GM08714 (cell line): ENCODE measurements at regions not wholly inside any gene's neighbourhood (a gene's known extent, or its start where the extent isn't known, plus 50 kb on each side); places are given as distances from the start of the nearest gene placed in this dataset.

ENCODE experiments used
- H3K4me3 ChIP-seq: fragments of 200-500 bp; sonication (Bioruptor generic); 2 replicates; pipeline ENCODE4 v1.5.1; 2014; ENCODE audit warnings: mild to moderate bottlenecking, low read length, inconsistent platforms
- ZNF274 ChIP-seq: IDR thresholded peaks from 2 replicates; pipeline ENCODE4 v1.6.1; 2012; ENCODE audit warnings: mild to moderate bottlenecking, low read depth, low read length

DNA sequence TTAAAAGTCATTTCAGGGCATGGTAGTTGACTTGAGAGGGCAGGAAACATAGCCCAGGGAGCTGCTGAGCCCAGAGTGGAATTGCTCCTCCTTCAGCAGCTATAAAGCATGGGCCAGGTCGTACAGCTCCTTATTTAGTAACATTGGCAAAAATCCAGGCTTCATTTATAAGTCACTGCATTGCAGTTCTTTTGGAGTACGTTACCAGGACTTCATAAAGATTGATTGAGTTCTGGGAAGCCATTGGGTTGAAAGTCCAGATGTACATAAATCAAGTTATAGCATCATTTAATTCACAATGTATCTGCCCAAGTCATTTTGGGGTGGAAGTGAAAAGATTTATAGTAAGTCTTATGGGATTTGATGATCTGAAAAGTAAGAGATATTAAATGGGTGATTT lies 53.0 kb upstream of the ANKEF1 start:
- no peak for TF ChIP-seq ZNF274
- H3K4me3 ChIP-seq, result no peak overlapping the region

DNA sequence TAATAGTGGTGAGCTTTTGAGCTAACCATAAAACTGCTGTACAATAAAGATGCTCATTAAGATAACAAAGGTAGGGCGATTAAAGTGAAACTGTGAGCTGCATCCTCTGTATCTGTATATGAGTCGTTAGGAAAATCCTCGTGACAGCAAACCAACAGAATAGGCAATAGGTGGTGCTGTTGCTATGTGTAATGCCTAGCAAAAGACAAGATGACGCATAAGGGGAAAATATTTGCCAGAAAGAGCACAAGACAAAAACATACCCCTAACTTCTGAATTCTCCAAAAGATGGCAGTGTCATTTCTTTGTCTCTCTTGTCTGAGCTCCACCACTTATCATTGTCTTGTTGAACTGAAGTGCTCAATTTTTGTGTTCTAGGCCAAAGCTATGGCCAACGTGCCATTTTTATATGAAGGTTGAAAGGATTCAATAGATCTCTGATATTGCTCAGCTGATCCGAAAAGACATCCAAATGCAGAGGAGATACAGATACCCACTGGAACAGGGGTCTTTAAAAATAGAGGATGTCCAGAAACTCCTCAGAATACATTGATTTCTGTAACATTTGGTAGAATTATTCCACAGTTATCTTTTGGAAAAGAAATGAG lies 56.3 kb upstream of the ANKEF1 start:
- no peak overlapping the region for H3K4me3 ChIP-seq

DNA sequence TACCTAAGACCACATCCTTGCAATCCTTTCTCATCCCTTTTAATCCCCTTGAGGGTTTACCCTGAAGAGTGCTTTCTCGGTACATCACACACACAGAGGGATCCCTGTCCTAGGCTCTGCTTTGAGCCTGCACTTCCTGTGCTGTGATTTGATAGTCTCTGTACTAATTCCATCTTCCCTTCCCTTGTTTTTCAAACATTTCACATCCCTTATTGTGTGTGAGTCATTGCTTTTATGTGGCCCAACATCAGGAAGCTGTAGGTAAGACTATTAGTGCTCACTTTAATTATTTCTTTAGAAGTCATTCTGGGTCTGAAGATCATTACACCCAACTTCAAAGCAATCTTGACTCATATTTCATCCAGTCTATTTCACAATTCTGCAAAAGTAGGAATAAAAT lies 57.2 kb upstream of the ANKEF1 start:
- H3K4me3 ChIP-seq, result no peak overlapping the region
- TF ChIP-seq ZNF274, result no peak

More for the DNA sequence above, 56.3 kb upstream of the ANKEF1 start:
- TF ChIP-seq ZNF274, result no peak

DNA sequence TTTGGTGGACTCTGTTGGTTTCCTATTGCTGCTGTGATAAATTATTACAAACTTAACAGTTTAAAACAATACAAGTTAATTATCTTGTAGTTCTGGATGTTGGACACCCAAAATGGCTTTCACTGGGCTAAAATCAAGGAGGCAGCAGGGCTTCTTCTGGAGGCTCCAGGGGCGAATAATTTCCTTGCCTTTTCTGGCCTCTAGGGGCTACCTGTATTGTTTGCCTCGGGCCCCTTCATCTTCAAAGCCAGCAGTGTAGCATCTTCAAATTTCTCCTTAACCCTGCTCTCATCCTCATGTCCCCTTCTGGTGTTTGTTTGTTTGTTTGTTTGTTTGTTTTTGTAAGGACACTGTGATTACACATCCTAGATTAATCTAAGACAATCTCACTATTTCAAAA lies 60.5 kb upstream of the ANKEF1 start:
- H3K4me3 ChIP-seq, result no peak overlapping the region
- no peak for TF ChIP-seq ZNF274

DNA sequence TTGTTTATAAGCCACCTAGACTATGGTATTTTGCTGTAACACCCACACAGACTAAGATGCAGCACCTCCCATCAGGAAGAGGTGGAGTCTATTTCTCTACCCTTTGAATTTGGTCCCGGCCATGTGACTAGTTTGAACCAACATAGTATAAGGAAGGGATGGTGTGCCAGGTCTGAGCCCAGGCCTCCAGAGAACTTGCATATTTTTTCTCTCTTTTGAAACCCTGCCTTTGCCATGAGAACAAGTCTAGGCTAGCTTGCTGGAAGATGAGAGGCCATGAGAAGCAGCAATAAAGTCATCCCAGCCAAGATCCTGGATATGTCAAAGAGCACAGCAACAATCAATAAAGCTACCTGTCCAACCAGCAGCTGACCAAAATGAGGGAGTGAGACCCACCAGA lies 63.0 kb upstream of the ANKEF1 start:
- TF ChIP-seq ZNF274, result no peak
- no peak overlapping the region for H3K4me3 ChIP-seq

DNA sequence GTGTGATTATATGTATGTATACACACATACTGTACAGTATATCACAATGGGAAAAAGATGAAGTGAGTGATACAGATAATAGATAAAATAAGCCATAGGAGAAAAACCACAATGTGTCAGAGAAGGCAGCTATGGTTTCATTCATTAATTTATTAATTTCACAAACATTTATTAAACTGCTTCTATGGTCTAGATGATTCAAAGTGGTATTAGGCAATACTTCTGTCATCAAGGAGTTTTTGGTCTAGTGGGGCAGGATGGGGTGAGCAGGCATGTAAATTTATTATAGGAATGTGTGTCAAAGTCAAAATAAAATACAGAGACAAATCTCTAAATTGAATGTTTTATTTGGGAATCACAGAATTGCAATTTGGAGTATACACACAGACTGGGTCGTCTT lies 65.2 kb upstream of the ANKEF1 start:
- H3K4me3 ChIP-seq, result no peak overlapping the region
- no peak for TF ChIP-seq ZNF274

DNA sequence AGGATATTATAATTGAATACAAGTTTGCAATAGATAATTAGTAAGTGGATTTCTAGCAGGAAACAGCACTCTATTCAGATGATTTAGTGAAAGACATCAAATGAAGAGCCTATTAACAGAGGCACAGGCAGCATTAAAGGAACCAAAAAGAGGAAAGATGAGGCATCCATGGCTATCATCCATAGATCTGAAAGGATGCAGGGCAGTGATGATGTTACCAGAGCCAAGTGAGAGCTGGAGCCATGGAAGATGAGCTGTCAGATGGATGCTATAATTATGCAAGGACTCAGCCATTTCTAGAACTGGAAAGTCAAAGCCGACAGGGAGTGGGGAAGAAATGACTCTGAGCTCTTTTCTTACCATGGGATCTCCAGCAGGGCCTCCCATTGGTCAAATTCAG lies 66.8 kb upstream of the ANKEF1 start:
- TF ChIP-seq ZNF274, result no peak
- H3K4me3 ChIP-seq, result no peak overlapping the region

DNA sequence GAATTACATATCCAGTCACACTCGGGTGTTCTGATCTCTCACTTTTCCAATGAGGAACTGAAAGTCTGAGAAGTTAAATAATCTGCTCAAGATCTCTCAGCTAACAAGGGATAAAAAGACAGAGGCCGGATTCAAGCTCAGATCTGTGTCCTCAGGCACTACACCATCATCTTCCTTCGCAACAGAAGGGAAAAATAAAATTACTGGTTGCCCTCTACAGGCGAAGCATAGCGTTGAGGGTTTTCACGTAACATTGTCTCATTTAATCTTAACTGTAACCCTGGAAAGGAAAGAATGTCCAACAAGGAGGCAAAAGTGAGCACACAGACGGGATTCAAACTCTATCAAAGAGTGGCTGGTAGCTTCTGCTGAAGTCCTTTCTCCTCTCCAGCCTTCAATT lies 67.8 kb upstream of the ANKEF1 start:
- no peak for TF ChIP-seq ZNF274
- H3K4me3 ChIP-seq, result no peak overlapping the region

DNA sequence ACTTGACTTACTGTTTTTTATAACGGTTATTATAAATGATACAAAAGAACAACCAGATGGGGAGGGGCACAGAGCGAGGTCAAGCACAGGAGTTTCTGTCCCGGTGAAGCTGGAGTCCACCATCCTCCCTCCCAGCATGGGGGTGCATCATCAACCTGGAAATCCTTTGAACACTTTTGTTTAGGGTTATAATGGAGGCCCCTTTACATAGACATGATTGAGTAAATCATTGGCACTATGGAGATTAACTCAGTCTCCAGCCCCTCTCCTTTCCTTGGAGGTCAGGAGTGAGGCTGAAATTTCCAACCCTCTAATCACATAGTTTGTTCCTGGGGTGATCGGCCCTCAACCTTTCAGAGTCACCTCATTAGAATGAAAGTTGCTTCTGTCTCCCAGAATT lies 71.8 kb upstream of the ANKEF1 start:
- TF ChIP-seq ZNF274, result no peak

DNA sequence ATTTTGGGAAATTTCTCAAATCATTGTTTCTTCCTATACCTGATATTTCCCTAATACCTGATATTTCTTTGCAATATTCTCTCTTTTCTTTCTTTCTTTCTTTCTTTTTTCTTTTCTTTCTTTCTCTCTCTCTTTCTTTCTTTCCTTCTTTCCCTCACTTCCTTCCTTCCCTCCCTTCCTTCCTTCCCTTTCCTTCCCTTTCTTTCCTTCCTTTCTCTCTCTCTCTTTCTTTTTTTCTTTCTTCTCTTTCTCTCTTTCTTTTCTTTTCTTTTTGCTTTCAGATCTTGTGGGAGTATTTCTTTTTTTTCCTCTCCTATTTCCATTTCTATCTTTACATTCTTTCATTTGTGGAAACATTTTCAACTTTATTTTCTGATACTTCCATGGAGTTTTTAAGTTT lies 76.1 kb upstream of the ANKEF1 start:
- H3K4me3 ChIP-seq, result no peak overlapping the region
- TF ChIP-seq ZNF274, result no peak

More for the DNA sequence above, 71.8 kb upstream of the ANKEF1 start:
- H3K4me3 ChIP-seq, result no peak overlapping the region

DNA sequence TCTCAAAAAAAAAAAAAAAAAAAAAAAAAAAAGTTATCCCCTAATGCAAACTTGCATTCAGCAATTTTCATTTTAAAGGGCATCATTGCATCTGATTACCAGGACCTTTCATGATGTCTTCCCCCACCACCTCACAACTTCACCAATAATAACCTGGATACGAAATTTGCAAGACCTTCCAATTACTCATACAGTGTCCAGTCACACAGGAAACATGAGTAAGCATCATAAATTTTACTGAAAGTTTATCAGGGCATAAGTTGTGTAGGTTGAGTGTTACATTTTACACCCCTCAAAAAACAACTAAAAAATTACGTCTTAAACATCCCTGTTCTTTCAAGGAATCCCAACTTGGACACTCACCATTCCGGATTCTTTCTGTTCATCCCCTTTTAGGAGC lies 79.1 kb upstream of the ANKEF1 start:
- H3K4me3 ChIP-seq, result no peak overlapping the region
- no peak for TF ChIP-seq ZNF274

DNA sequence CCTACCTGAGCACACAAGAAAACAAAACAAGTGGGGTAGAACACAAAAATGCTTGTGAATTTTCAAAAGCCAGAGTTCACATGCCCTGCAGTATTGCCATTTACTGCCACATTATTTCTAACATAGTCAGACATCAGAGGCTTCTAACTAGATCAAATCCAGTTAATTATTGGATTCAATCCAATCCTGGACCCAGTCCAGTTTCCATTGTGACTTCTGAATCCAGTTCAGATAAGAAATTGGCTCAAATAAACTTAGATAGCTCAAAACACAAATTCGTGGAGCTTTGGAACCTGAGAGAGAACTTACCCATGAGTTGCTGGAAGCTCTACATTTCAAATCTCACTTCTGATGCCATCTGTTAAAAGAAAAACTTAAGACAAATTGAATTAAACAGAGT lies 85.2 kb upstream of the ANKEF1 start:
- no peak overlapping the region for H3K4me3 ChIP-seq
- TF ChIP-seq ZNF274, result no peak

DNA sequence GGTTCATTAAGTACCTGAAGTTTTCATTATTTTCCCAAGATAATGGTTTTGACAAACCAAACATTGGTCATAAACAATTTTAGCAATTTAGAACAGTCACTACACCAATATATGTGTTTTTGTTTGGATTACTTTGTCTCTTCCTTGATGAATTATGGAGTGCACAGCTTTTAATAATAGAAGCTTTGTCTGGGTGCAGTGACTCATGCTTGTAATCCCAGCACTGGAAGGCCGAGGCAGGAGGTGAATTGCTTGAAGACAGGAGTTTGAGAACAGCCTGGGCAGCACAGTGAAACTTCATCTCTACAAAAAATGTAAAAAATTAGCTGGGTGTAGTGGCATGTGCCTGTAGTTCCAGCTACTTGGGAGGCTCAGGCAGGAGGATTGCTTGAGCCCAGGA lies 89.4 kb upstream of the ANKEF1 start:
- no peak overlapping the region for H3K4me3 ChIP-seq
- no peak for TF ChIP-seq ZNF274

DNA sequence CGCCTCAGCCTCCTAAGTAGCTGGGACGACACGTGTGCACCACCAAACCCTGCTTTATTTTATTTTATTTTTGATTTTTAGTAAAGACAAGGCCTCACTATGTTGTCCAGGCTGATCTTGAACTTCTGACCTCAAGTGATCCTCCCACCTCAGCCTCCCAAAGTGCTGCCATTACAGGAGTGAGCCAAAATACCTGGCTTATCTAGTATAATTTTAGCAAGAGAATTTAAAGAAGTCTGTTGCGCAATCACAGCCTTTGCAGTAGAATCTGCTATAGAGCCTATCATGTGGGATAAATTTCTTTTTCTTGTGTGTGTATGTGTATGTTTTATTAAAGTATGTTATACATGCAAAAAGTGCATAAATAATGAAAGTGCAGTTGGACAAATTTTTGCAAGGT lies 92.1 kb upstream of the ANKEF1 start:
- no peak overlapping the region for H3K4me3 ChIP-seq
- no peak for TF ChIP-seq ZNF274

DNA sequence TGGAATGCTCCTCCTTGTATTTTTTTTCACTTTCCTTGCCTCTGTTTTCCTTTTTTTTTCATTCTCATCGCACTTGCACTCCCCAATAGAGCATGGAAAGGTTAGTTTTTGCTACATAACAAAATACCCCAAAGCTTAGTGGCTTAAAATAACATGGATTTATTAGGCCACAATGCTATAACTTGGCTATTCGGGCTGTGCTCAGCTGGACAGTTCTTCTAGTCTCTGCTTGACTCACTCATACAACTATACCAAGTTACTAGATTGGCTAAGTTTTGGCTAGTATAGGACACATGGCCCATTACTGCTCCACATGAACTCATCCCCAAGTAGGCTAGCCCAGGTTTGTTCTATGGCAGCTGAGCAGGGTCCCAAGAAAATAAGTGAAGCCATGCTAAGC lies 94.5 kb upstream of the ANKEF1 start:
- no peak overlapping the region for H3K4me3 ChIP-seq
- TF ChIP-seq ZNF274, result no peak

DNA sequence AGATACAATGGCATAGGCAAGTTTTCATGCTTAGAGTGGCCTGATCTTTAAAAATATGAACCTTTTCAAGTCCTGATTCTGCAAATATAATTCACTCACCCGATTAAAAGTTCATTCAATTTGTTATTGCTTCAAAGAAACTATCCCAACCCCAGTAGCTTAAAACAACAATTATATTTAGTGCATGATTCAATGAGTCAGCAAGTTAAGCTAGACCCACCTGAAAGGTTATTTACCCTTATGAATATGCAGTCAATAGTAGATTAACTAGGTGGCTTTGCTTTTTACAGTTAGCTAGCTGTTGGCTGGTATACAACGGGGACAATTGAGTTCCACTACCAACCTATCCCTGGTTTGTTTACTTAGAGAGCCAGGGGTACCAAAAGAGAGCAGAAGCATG lies 95.6 kb upstream of the ANKEF1 start:
- no peak for TF ChIP-seq ZNF274
- H3K4me3 ChIP-seq, result no peak overlapping the region
